Activated CD4-positive, alpha-beta T cell treated with anti-CD3 and anti-CD28 coated beads, Interleukin-2, amount 10 ng/mL, durations not matched to agents 24 days and 14 days (primary cell): ENCODE measurements at regions not wholly inside any gene's neighbourhood (a gene's known extent, or its start where the extent isn't known, plus 50 kb on each side); places are given as distances from the start of the nearest gene placed in this dataset.

Experiments
- DNase-seq: peaks from one replicate; pipeline ENCODE4 v3.0.0; 2022
- H3K27ac Mint-ChIP-seq: one replicate; pipeline ENCODE4 v1.8.0; 2022; ENCODE audit warnings: mild to moderate bottlenecking, mixed read lengths
- H3K27me3 Mint-ChIP-seq: one replicate; pipeline ENCODE4 v1.8.0; 2022; ENCODE audit warnings: mixed read lengths
- H3K36me3 Mint-ChIP-seq: one replicate; pipeline ENCODE4 v1.8.0; 2022; ENCODE audit warnings: low read depth, mild to moderate bottlenecking, mixed read lengths
- H3K4me1 Mint-ChIP-seq: one replicate; pipeline ENCODE4 v1.8.0; 2021; ENCODE audit warnings: mixed read lengths
- H3K4me3 Mint-ChIP-seq: one replicate; pipeline ENCODE4 v1.8.0; 2022; ENCODE audit warnings: mild to moderate bottlenecking, moderate library complexity, mixed read lengths
- H3K9me3 Mint-ChIP-seq: one replicate; pipeline ENCODE4 v1.8.0; 2021; ENCODE audit warnings: mixed read lengths
- intact Hi-C: fragments of 100-400 bp; cut with micrococcal nuclease; formaldehyde crosslinking; loops from one replicate; pipeline ENCODE4 v1.15.1; 2023

- H3K4me3 Mint-ChIP-seq: no peak overlapping the region
- DNase-seq: no peak
- intact Hi-C loops: no loop called here
These were observed 106.1 kb upstream of the ATP6AP2 start for GRCh38 chrX:40474645-40475044.

GRCh38 chrX:40474205-40474626 lies 106.6 kb upstream of the ATP6AP2 start:
- intact Hi-C loops: no loop called here
- no peak overlapping the region for H3K4me3 Mint-ChIP-seq
- no peaks in the 10 kb centered on the region for H3K27me3 Mint-ChIP-seq
- H3K9me3 Mint-ChIP-seq: no peaks in the 10 kb centered on the region
- DNase-seq: no peak
- no peak overlapping the region for H3K27ac Mint-ChIP-seq
- H3K4me1 Mint-ChIP-seq: peaks cover 23% of the 10 kb centered on the region
- no peaks in the 10 kb centered on the region for H3K36me3 Mint-ChIP-seq

More at GRCh38 chrX:40474645-40475044, 106.1 kb upstream of the ATP6AP2 start:
- no peak overlapping the region for H3K27ac Mint-ChIP-seq
- no peaks in the 10 kb centered on the region for H3K27me3 Mint-ChIP-seq
- H3K4me1 Mint-ChIP-seq: peaks cover 23% of the 10 kb centered on the region
- H3K36me3 Mint-ChIP-seq: no peaks in the 10 kb centered on the region
- H3K9me3 Mint-ChIP-seq: no peaks in the 10 kb centered on the region

- intact Hi-C loops: no loop called here
- DNase-seq: no peak
- H3K9me3 Mint-ChIP-seq: no peaks in the 10 kb centered on the region
- H3K4me3 Mint-ChIP-seq: peak overlapping the region; percentile 35
- no peaks in the 10 kb centered on the region for H3K27me3 Mint-ChIP-seq
- no peaks in the 10 kb centered on the region for H3K36me3 Mint-ChIP-seq
- H3K4me1 Mint-ChIP-seq: peaks cover 24% of the 10 kb centered on the region
- no peak overlapping the region for H3K27ac Mint-ChIP-seq
These were observed 107.1 kb upstream of the ATP6AP2 start for GRCh38 chrX:40473460-40474204.

- peak overlapping the region; percentile 38 for H3K4me3 Mint-ChIP-seq
- no peaks in the 10 kb centered on the region for H3K9me3 Mint-ChIP-seq
- H3K36me3 Mint-ChIP-seq: no peaks in the 10 kb centered on the region
- H3K27me3 Mint-ChIP-seq: no peaks in the 10 kb centered on the region
- peak; percentile 68 for DNase-seq
- peak overlapping the region; percentile 77 for H3K27ac Mint-ChIP-seq
- peaks cover 32% of the 10 kb centered on the region for H3K4me1 Mint-ChIP-seq
- intact Hi-C loops: no loop called here
These were observed 108.7 kb upstream of the ATP6AP2 start for GRCh38 chrX:40471965-40472648.

GRCh38 chrX:40470830-40471429 lies 109.8 kb upstream of the ATP6AP2 start:
- Mint-ChIP-seq H3K9me3 (no peaks in the 10 kb centered on the region), H3K27me3 (no peaks in the 10 kb centered on the region), H3K4me3 (no peak overlapping the region), H3K27ac (no peak overlapping the region), H3K4me1 (peaks cover 29% of the 10 kb centered on the region), H3K36me3 (no peaks in the 10 kb centered on the region)
- DNase-seq: no peak
- intact Hi-C loops: no loop called here

- H3K4me1 Mint-ChIP-seq: peaks cover 35% of the 10 kb centered on the region
- H3K27me3 Mint-ChIP-seq: no peaks in the 10 kb centered on the region
- no peak overlapping the region for H3K4me3 Mint-ChIP-seq
- H3K36me3 Mint-ChIP-seq: no peaks in the 10 kb centered on the region
- no peaks in the 10 kb centered on the region for H3K9me3 Mint-ChIP-seq
- H3K27ac Mint-ChIP-seq: no peak overlapping the region
- intact Hi-C loops: no loop called here
- no peak for DNase-seq
These were observed 111.5 kb upstream of the ATP6AP2 start for GRCh38 chrX:40469316-40469715.

- intact Hi-C loops: no loop called here
- peak; percentile 75 for DNase-seq
- Mint-ChIP-seq H3K4me1 (peaks cover 31% of the 10 kb centered on the region), H3K27me3 (no peaks in the 10 kb centered on the region), H3K9me3 (no peaks in the 10 kb centered on the region), H3K4me3 (peak overlapping the region; percentile 61), H3K36me3 (no peaks in the 10 kb centered on the region), H3K27ac (peak overlapping the region; percentile 62)
These were observed 112.5 kb upstream of the ATP6AP2 start for GRCh38 chrX:40468033-40468846.

- H3K4me1 Mint-ChIP-seq: peaks cover 28% of the 10 kb centered on the region
- no peaks in the 10 kb centered on the region for H3K36me3 Mint-ChIP-seq
- H3K27me3 Mint-ChIP-seq: peaks cover 2% of the 10 kb centered on the region
- DNase-seq: no peak
- intact Hi-C loops: no loop called here
- H3K4me3 Mint-ChIP-seq: no peak overlapping the region
- H3K9me3 Mint-ChIP-seq: no peaks in the 10 kb centered on the region
- H3K27ac Mint-ChIP-seq: no peak overlapping the region
These were observed 113.3 kb upstream of the ATP6AP2 start for GRCh38 chrX:40467454-40467853.

- H3K27me3 Mint-ChIP-seq: peaks cover 5% of the 10 kb centered on the region
- intact Hi-C loops: no loop called here
- H3K4me1 Mint-ChIP-seq: peaks cover 21% of the 10 kb centered on the region
- no peaks in the 10 kb centered on the region for H3K9me3 Mint-ChIP-seq
- H3K36me3 Mint-ChIP-seq: no peaks in the 10 kb centered on the region
- DNase-seq: no peak
- H3K27ac Mint-ChIP-seq: no peak overlapping the region
- no peak overlapping the region for H3K4me3 Mint-ChIP-seq
These were observed 114.8 kb upstream of the ATP6AP2 start for GRCh38 chrX:40465735-40466551.

GRCh38 chrX:40462795-40463194 lies 118.0 kb upstream of the ATP6AP2 start:
- Mint-ChIP-seq H3K4me1 (peaks cover 13% of the 10 kb centered on the region), H3K36me3 (no peaks in the 10 kb centered on the region), H3K27ac (no peak overlapping the region), H3K4me3 (no peak overlapping the region), H3K27me3 (peaks cover 9% of the 10 kb centered on the region), H3K9me3 (no peaks in the 10 kb centered on the region)
- DNase-seq: no peak
- intact Hi-C loops: no loop called here

- Mint-ChIP-seq H3K4me3 (no peak overlapping the region), H3K27ac (no peak overlapping the region), H3K4me1 (peaks cover 8% of the 10 kb centered on the region), H3K9me3 (no peaks in the 10 kb centered on the region), H3K27me3 (peaks cover 9% of the 10 kb centered on the region), H3K36me3 (no peaks in the 10 kb centered on the region)
- no peak for DNase-seq
- intact Hi-C loops: no loop called here
These were observed 119.8 kb upstream of the ATP6AP2 start for GRCh38 chrX:40460926-40461325.

GRCh38 chrX:40459571-40460158 lies 121.1 kb upstream of the ATP6AP2 start:
- intact Hi-C loops: no loop called here
- Mint-ChIP-seq H3K4me3 (no peak overlapping the region), H3K4me1 (no peaks in the 10 kb centered on the region), H3K9me3 (no peaks in the 10 kb centered on the region), H3K27ac (no peak overlapping the region), H3K27me3 (peaks cover 9% of the 10 kb centered on the region), H3K36me3 (no peaks in the 10 kb centered on the region)
- DNase-seq: no peak

- H3K27ac Mint-ChIP-seq: no peak overlapping the region
- no peak for DNase-seq
- H3K27me3 Mint-ChIP-seq: peaks cover 7% of the 10 kb centered on the region
- intact Hi-C loops: no loop called here
- H3K4me3 Mint-ChIP-seq: no peak overlapping the region
- H3K36me3 Mint-ChIP-seq: no peaks in the 10 kb centered on the region
- no peaks in the 10 kb centered on the region for H3K4me1 Mint-ChIP-seq
- H3K9me3 Mint-ChIP-seq: no peaks in the 10 kb centered on the region
These were observed 123.4 kb upstream of the ATP6AP2 start for GRCh38 chrX:40457406-40457805.
